Loucy (cell line): ENCODE measurements at regions not wholly inside any gene's neighbourhood (a gene's known extent, or its start where the extent isn't known, plus 50 kb on each side); places are given as distances from the start of the nearest gene placed in this dataset.

Source experiments
- CTCF ChIP-seq: fragments of 200-600 bp; sonication (generic); conservative IDR thresholded peaks from 2 replicates; pipeline ENCODE4 v1.5.1; 2014; ENCODE audit warnings: mild to moderate bottlenecking, antibody characterized with exemption, low read length
- EZH2phosphoT487 ChIP-seq: fragments of 200-600 bp; IDR thresholded peaks from 2 replicates; pipeline ENCODE4 v1.6.1; 2018; ENCODE audit warnings: antibody characterized with exemption, mild to moderate bottlenecking, moderate library complexity, borderline replicate concordance

- TF ChIP-seq CTCF (no peak), EZH2phosphoT487 (no peak)
Observed at GRCh38 chr4:45770958-45771357, 352.9 kb downstream of the GABRG1 start.
